ENCODE measurements at regions not wholly inside any gene's neighbourhood (a gene's known extent, or its start where the extent isn't known, plus 50 kb on each side); places are given as distances from the start of the nearest gene placed in this dataset.

GRCh38 chr2:67845621-67846369 lies 217.0 kb downstream of the C1D start:
- Mint-ChIP-seq H3K4me3 (no peak overlapping the region), H3K36me3 (ENCODE audit: low read depth) (no peaks in the 10 kb centered on the region), H3K9me3 (no peaks in the 10 kb centered on the region), H3K27ac (no peak overlapping the region), H3K4me1 (no peaks in the 10 kb centered on the region), H3K27me3 (peaks cover 23% of the 10 kb centered on the region)
- ATAC-seq (replicated peaks) = no peak

- Mint-ChIP-seq H3K27me3 (peaks cover 26% of the 10 kb centered on the region), H3K36me3 (ENCODE audit: low read depth) (no peaks in the 10 kb centered on the region), H3K27ac (no peak overlapping the region), H3K4me1 (no peaks in the 10 kb centered on the region), H3K9me3 (no peaks in the 10 kb centered on the region), H3K4me3 (no peak overlapping the region)
- no peak for ATAC-seq (replicated peaks)
Observed at GRCh38 chr2:67846370-67847070, 216.3 kb downstream of the C1D start.

GRCh38 chr2:67848551-67849285 lies 214.1 kb downstream of the C1D start:
- no peak overlapping the region for H3K4me3 Mint-ChIP-seq
- ATAC-seq (replicated peaks) = no peak
- H3K9me3 Mint-ChIP-seq = no peaks in the 10 kb centered on the region
- no peaks in the 10 kb centered on the region for H3K36me3 Mint-ChIP-seq (ENCODE audit: low read depth)
- H3K27ac Mint-ChIP-seq = no peak overlapping the region
- H3K27me3 Mint-ChIP-seq = peaks cover 18% of the 10 kb centered on the region
- H3K4me1 Mint-ChIP-seq = no peaks in the 10 kb centered on the region

- Mint-ChIP-seq H3K4me1 (no peaks in the 10 kb centered on the region), H3K36me3 (ENCODE audit: low read depth) (no peaks in the 10 kb centered on the region), H3K27me3 (peaks cover 12% of the 10 kb centered on the region), H3K4me3 (no peak overlapping the region), H3K27ac (no peak overlapping the region), H3K9me3 (no peaks in the 10 kb centered on the region)
- ATAC-seq (replicated peaks) = no peak
Observed at GRCh38 chr2:67851016-67851415, 211.8 kb downstream of the C1D start.

- Mint-ChIP-seq H3K27me3 (peaks cover 14% of the 10 kb centered on the region), H3K36me3 (ENCODE audit: low read depth) (no peaks in the 10 kb centered on the region), H3K9me3 (no peaks in the 10 kb centered on the region), H3K27ac (no peak overlapping the region), H3K4me1 (no peaks in the 10 kb centered on the region), H3K4me3 (no peak overlapping the region)
- ATAC-seq (replicated peaks) = no peak
Observed at GRCh38 chr2:67851956-67852824, 210.6 kb downstream of the C1D start.

GRCh38 chr2:67854103-67854743 lies 208.6 kb downstream of the C1D start:
- no peaks in the 10 kb centered on the region for H3K4me1 Mint-ChIP-seq
- ATAC-seq (replicated peaks) = no peak
- H3K27ac Mint-ChIP-seq = no peak overlapping the region
- no peaks in the 10 kb centered on the region for H3K36me3 Mint-ChIP-seq (ENCODE audit: low read depth)
- H3K9me3 Mint-ChIP-seq = no peaks in the 10 kb centered on the region
- H3K4me3 Mint-ChIP-seq = no peak overlapping the region
- peaks cover 14% of the 10 kb centered on the region for H3K27me3 Mint-ChIP-seq

- Mint-ChIP-seq H3K36me3 (ENCODE audit: low read depth) (no peaks in the 10 kb centered on the region), H3K27me3 (peaks cover 14% of the 10 kb centered on the region), H3K9me3 (no peaks in the 10 kb centered on the region), H3K4me1 (no peaks in the 10 kb centered on the region), H3K4me3 (no peak overlapping the region), H3K27ac (no peak overlapping the region)
- no peak for ATAC-seq (replicated peaks)
Observed at GRCh38 chr2:67854798-67855197, 208.0 kb downstream of the C1D start.

GRCh38 chr2:67856866-67857265 lies 205.9 kb downstream of the C1D start:
- Mint-ChIP-seq H3K27me3 (peaks cover 8% of the 10 kb centered on the region), H3K9me3 (no peaks in the 10 kb centered on the region), H3K27ac (no peak overlapping the region), H3K4me1 (no peaks in the 10 kb centered on the region), H3K4me3 (no peak overlapping the region), H3K36me3 (ENCODE audit: low read depth) (no peaks in the 10 kb centered on the region)
- no peak for ATAC-seq (replicated peaks)

GRCh38 chr2:67857836-67858235 lies 205.0 kb downstream of the C1D start:
- no peak for ATAC-seq (replicated peaks)
- no peaks in the 10 kb centered on the region for H3K4me1 Mint-ChIP-seq
- peaks cover 7% of the 10 kb centered on the region for H3K27me3 Mint-ChIP-seq
- no peaks in the 10 kb centered on the region for H3K36me3 Mint-ChIP-seq (ENCODE audit: low read depth)
- H3K9me3 Mint-ChIP-seq = no peaks in the 10 kb centered on the region
- no peak overlapping the region for H3K27ac Mint-ChIP-seq
- no peak overlapping the region for H3K4me3 Mint-ChIP-seq

- H3K27me3 Mint-ChIP-seq = peaks cover 7% of the 10 kb centered on the region
- H3K9me3 Mint-ChIP-seq = no peaks in the 10 kb centered on the region
- H3K4me3 Mint-ChIP-seq = no peak overlapping the region
- H3K36me3 Mint-ChIP-seq (ENCODE audit: low read depth) = no peaks in the 10 kb centered on the region
- no peak for ATAC-seq (replicated peaks)
- no peak overlapping the region for H3K27ac Mint-ChIP-seq
- H3K4me1 Mint-ChIP-seq = no peaks in the 10 kb centered on the region
Observed at GRCh38 chr2:67858886-67859285, 203.9 kb downstream of the C1D start.

GRCh38 chr2:67865917-67866316 lies 196.9 kb downstream of the C1D start:
- no peak overlapping the region for H3K27ac Mint-ChIP-seq
- no peaks in the 10 kb centered on the region for H3K36me3 Mint-ChIP-seq (ENCODE audit: low read depth)
- no peaks in the 10 kb centered on the region for H3K9me3 Mint-ChIP-seq
- H3K27me3 Mint-ChIP-seq = peaks cover 19% of the 10 kb centered on the region
- H3K4me3 Mint-ChIP-seq = no peak overlapping the region
- H3K4me1 Mint-ChIP-seq = no peaks in the 10 kb centered on the region
- ATAC-seq (replicated peaks) = no peak

GRCh38 chr2:67867735-67868134 lies 195.1 kb downstream of the C1D start:
- Mint-ChIP-seq H3K27me3 (peaks cover 25% of the 10 kb centered on the region), H3K27ac (no peak overlapping the region), H3K9me3 (no peaks in the 10 kb centered on the region), H3K36me3 (ENCODE audit: low read depth) (no peaks in the 10 kb centered on the region), H3K4me1 (no peaks in the 10 kb centered on the region), H3K4me3 (no peak overlapping the region)
- ATAC-seq (replicated peaks) = no peak

GRCh38 chr2:67871686-67872412 lies 191.0 kb downstream of the C1D start:
- Mint-ChIP-seq H3K4me1 (no peaks in the 10 kb centered on the region), H3K36me3 (ENCODE audit: low read depth) (no peaks in the 10 kb centered on the region), H3K27ac (no peak overlapping the region), H3K4me3 (no peak overlapping the region), H3K9me3 (no peaks in the 10 kb centered on the region), H3K27me3 (peaks cover 26% of the 10 kb centered on the region)
- no peak for ATAC-seq (replicated peaks)

Measured in activated T-helper 17 cell treated with anti-CD3 and anti-CD28 coated beads, Interleukin-2, amount 50 U/mL, for 72 hours (primary cell).